ENCODE measurements at regions not wholly inside any gene's neighbourhood (a gene's known extent, or its start where the extent isn't known, plus 50 kb on each side); places are given as distances from the start of the nearest gene placed in this dataset.

DNA sequence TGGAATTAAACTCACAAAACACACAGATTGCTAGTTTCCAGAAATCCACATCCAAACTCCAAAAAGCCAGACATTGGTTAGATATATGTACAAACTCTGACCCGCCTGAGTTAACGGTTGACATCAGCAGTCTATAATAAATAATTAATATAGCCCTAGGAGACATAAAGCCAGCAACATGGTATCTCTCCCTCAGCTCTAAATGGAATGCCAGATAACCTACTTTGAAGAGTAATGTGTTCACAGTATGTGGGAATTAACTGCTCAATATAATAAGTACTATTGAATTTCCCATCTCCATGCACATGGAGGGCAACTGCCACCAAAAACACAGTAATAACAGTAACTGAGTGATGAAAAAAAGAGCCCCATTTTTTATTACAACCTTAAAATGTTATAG is 383.2 kb downstream of the CD83 start:
- H3K36me3 ChIP-seq (ENCODE audit: control insufficient read depth, insufficient read depth, low read length): no peaks in the 10 kb centered on the region

DNA sequence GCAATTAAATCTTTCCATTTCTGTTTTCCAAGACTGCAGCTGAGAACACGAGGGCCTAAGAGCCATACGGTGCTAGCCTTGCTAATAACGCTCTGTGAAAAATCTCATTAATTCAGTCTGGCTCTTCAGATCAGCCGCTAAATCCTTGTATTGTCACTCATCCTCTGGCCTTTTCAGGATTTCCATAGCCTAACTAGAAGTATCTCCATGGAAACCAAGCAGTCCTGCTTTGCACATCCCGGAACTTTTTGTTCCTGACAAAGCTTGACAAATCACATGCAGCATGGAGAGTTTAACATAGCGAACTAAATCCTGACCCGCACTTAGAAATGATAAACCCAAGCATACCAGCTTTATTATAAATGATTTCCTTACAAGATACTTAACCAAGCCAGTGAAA is 383.7 kb downstream of the CD83 start:
- H3K79me2 ChIP-seq: no peaks in the 10 kb centered on the region
- H2AFZ ChIP-seq: no peak overlapping the region
- no peak overlapping the region for H3K4me2 ChIP-seq (ENCODE audit: low read length)
- no peak overlapping the region for H3K9ac ChIP-seq
- no peaks in the 10 kb centered on the region for H3K27me3 ChIP-seq (ENCODE audit: control insufficient read depth, insufficient read depth, low read length)
- no peaks in the 10 kb centered on the region for H3K4me1 ChIP-seq
- no peak overlapping the region for H3K4me3 ChIP-seq (ENCODE audit: low read depth, low read length)
- no peaks in the 10 kb centered on the region for H3K36me3 ChIP-seq (ENCODE audit: control insufficient read depth, insufficient read depth, low read length)
- no peaks in the 10 kb centered on the region for H3K9me3 ChIP-seq (ENCODE audit: control insufficient read depth, low read length)
- no peak overlapping the region for H3K27ac ChIP-seq
- TF ChIP-seq, protein P1, sequence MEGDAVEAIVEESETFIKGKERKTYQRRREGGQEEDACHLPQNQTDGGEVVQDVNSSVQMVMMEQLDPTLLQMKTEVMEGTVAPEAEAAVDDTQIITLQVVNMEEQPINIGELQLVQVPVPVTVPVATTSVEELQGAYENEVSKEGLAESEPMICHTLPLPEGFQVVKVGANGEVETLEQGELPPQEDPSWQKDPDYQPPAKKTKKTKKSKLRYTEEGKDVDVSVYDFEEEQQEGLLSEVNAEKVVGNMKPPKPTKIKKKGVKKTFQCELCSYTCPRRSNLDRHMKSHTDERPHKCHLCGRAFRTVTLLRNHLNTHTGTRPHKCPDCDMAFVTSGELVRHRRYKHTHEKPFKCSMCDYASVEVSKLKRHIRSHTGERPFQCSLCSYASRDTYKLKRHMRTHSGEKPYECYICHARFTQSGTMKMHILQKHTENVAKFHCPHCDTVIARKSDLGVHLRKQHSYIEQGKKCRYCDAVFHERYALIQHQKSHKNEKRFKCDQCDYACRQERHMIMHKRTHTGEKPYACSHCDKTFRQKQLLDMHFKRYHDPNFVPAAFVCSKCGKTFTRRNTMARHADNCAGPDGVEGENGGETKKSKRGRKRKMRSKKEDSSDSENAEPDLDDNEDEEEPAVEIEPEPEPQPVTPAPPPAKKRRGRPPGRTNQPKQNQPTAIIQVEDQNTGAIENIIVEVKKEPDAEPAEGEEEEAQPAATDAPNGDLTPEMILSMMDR (IDR thresholded peaks at IDR 0.05): no peak

More for the DNA sequence above, 383.2 kb downstream of the CD83 start:
- Histone ChIP-seq H3K27me3 (ENCODE audit: control insufficient read depth, insufficient read depth, low read length) (no peaks in the 10 kb centered on the region), H3K9ac (no peak overlapping the region), H3K79me2 (no peaks in the 10 kb centered on the region), H3K4me2 (ENCODE audit: low read length) (no peak overlapping the region), H2AFZ (no peak overlapping the region), H3K4me1 (no peaks in the 10 kb centered on the region), H3K4me3 (ENCODE audit: low read depth, low read length) (no peak overlapping the region), H3K9me3 (ENCODE audit: control insufficient read depth, low read length) (no peaks in the 10 kb centered on the region), H3K27ac (no peak overlapping the region)
- TF ChIP-seq, protein P1 (IDR thresholded peaks at IDR 0.05): no peak

DNA sequence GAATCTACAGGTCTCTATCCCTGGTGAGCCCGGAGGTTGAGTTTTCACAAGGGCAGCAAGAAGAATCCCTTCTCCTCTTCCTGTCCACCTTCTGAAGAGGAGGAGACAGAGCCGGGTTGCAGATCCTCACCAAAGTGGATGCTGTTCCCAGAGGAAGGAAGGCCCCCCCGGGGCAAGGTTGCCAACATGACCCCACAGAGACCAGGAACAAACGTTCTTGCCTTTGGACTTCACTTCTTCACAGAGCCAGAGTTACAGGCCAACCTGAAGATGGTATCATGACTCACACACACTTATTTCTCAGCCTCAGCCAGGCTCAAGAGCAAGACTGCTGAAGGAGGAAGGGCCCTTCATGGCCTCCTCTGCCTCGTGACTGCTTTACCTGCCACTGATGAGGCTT is 384.3 kb downstream of the CD83 start:
- H3K9me3 ChIP-seq (ENCODE audit: control insufficient read depth, low read length): no peaks in the 10 kb centered on the region

DNA sequence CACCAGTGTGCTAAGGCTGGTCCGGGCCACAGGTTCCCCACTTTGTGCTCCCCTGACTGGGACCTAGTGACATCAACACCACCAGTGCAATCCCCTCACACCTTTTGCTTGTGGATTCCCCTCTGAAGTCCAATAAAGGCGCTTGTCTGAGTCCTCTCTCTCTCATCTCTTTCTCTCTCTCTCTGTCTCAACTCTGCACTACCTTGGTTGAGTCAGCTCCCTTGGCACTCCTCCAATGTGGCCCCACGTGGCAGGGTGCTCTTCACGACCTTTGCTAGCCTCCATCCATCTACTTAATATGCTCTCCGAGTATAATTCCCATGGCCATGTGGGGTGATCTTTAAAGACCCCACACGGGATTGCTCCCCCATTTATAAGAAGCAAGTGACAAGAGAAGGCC is 385.0 kb downstream of the CD83 start:
- H3K4me2 ChIP-seq (ENCODE audit: low read length): no peak overlapping the region
- no peaks in the 10 kb centered on the region for H3K27me3 ChIP-seq (ENCODE audit: control insufficient read depth, insufficient read depth, low read length)
- TF ChIP-seq, protein P1 (IDR thresholded peaks at IDR 0.05): no peak
- H3K9me3 ChIP-seq (ENCODE audit: control insufficient read depth, low read length): no peaks in the 10 kb centered on the region
- no peaks in the 10 kb centered on the region for H3K79me2 ChIP-seq
- H2AFZ ChIP-seq: no peak overlapping the region
- no peaks in the 10 kb centered on the region for H3K36me3 ChIP-seq (ENCODE audit: control insufficient read depth, insufficient read depth, low read length)
- no peak overlapping the region for H3K27ac ChIP-seq
- no peak overlapping the region for H3K9ac ChIP-seq
- no peak overlapping the region for H3K4me3 ChIP-seq (ENCODE audit: low read depth, low read length)
- no peaks in the 10 kb centered on the region for H3K4me1 ChIP-seq

More for the DNA sequence above, 384.3 kb downstream of the CD83 start:
- Histone ChIP-seq H3K27me3 (ENCODE audit: control insufficient read depth, insufficient read depth, low read length) (no peaks in the 10 kb centered on the region), H3K27ac (no peak overlapping the region), H3K4me2 (ENCODE audit: low read length) (no peak overlapping the region), H3K9ac (no peak overlapping the region), H2AFZ (no peak overlapping the region), H3K79me2 (no peaks in the 10 kb centered on the region), H3K4me3 (ENCODE audit: low read depth, low read length) (no peak overlapping the region), H3K36me3 (ENCODE audit: control insufficient read depth, insufficient read depth, low read length) (no peaks in the 10 kb centered on the region), H3K4me1 (no peaks in the 10 kb centered on the region)
- TF ChIP-seq, protein P1 (IDR thresholded peaks at IDR 0.05): no peak

DNA sequence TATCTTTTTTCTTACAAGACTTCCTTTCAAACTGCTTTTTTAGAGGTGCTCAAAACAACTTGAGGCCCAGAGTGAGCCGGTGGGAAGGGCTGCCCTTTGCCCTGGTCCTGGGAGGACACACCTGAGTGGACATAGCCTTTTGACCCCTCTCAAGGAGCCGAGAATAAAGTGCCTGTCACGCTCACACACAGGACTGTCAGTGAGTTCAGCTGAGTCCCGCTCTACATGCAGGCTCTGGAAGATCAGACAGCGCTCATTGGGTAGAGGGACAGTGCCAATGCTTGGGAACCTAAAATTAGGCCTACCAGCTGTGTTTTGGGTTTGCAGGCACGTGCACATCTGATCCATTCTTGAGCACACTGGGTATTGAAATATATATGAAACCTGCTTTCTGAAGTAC is 387.8 kb downstream of the CD83 start:
- Histone ChIP-seq H3K79me2 (no peaks in the 10 kb centered on the region), H3K4me1 (no peaks in the 10 kb centered on the region), H3K27me3 (ENCODE audit: control insufficient read depth, insufficient read depth, low read length) (no peaks in the 10 kb centered on the region), H3K4me2 (ENCODE audit: low read length) (no peak overlapping the region), H3K9me3 (ENCODE audit: control insufficient read depth, low read length) (no peaks in the 10 kb centered on the region), H3K36me3 (ENCODE audit: control insufficient read depth, insufficient read depth, low read length) (peaks cover 3% of the 10 kb centered on the region), H3K4me3 (ENCODE audit: low read depth, low read length) (no peak overlapping the region), H2AFZ (no peak overlapping the region), H3K27ac (no peak overlapping the region), H3K9ac (no peak overlapping the region)
- TF ChIP-seq, protein P1 (IDR thresholded peaks at IDR 0.05): no peak

Data from parathyroid adenoma (tissue), 2 donors.